Kasumi-1 (cell line): ENCODE measurements at regions not wholly inside any gene's neighbourhood (a gene's known extent, or its start where the extent isn't known, plus 50 kb on each side); places are given as distances from the start of the nearest gene placed in this dataset.
"Not testable (repeated sequence)": the region's sequence is repeated elsewhere in the genome, so short reads cannot be mapped to it uniquely, and the experiment has no call there.

ENCODE experiments used
- DNase-seq, 2 experiments: peaks; one replicate each; lab custom pipeline; 2025; lab: John Stamatoyannopoulos, UW

GRCh38 chr5:98500811-98501210 is 272.7 kb upstream of the RGMB start:
- DNase-seq, result no peak

DNA sequence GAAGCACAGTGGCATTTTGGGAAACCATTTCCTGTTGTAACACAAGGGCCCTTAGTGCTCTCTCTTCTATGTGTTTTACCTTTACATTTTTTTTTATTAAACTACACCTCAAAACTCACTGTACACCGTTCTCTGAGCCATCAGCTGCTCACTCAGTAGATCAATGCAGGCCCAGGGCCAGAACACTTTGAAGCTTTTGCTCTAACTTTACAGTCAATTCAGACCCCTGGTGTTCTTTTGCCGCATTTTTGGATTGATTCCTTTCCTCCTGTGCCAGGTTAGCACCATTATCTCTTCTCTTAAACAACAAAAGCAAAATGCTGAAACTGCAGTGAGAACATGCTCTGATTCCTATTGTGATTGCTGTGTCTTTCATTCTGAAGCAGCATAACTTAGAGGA is 269.8 kb upstream of the RGMB start:
- DNase-seq, result no peak

- no peak for DNase-seq
Observed at GRCh38 chr5:98504505-98504904, 269.0 kb upstream of the RGMB start.

DNA sequence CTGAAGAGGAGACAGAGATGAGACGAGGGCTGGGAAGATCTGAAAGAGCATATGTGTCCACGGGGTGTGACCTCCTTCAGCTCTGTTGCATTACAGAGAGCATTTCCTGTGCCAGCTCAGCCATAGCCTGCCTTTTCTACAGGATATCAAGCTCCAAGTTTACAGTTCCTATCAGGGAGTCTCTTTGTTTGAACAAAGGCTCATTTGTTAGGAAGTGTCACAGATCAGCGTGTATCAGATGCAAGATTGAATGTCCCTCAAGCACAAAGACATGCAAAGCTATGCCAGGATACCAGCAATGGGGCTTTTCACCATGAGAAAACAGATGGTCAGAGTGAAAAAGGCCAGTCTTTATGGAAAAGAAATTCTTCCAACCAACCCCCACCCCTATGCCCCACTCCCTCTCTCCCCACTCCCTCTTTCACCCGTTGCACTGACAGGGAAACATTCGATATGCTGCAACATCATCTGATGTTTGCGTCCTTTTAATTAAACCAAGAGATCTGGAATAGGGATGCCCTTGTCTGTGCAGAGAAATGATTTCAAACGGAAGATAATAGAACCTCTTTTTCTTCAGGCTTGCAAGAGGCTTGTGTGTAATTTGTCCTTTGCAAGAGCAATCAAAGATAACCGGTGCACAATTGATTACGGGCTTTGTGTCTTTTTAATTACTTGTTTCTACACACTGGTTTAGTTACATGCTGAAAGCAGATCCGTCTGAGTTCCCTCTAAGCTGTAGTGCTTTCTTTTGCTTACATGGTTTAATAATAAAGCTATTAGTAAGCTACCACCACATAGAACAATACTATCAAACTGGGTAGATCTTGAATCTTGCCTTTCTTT is 263.1 kb upstream of the RGMB start:
- no peak for DNase-seq

- no peak for DNase-seq
Observed at GRCh38 chr5:98513380-98513779, 260.1 kb upstream of the RGMB start.

DNA sequence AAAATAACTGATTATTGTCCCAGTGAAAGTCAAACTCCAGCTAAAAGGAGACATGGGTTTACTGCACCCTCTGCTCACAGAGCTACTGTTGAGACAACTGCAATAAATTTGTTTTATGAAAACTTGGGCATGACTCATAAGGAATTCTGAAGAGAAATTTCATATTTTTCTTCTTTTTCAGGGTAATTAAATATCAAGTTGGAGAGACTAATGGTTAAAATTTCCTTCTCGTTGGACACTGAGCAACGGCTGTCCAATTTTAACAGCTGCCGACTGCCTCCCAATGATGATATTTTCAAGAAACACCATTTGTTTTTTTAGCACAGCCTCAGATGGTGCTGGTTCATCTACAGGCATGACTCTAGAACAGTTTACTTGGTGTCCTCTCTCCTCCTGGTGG is 259.2 kb upstream of the RGMB start:
- no peak for DNase-seq

DNA sequence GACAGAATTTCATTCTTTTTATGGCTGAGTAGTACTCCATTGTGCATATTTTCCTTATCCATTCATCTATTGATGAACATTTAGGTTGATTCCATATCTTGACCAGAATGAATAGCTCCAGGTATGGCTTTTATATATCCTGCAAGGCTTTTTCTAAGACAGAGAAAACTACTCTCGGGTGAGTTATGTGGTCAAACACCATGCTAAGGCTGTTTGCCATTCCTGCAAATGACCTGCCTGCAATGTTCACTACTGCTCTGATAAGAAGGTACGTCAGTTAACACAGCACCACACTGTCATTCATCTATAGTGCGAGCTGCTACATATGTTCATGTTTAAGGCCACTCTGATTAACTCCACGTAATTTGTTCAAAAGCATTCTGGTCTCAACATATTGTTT is 256.8 kb upstream of the RGMB start:
- DNase-seq, result no peak

GRCh38 chr5:98517560-98518366 is 255.7 kb upstream of the RGMB start:
- DNase-seq, result no peak

DNA sequence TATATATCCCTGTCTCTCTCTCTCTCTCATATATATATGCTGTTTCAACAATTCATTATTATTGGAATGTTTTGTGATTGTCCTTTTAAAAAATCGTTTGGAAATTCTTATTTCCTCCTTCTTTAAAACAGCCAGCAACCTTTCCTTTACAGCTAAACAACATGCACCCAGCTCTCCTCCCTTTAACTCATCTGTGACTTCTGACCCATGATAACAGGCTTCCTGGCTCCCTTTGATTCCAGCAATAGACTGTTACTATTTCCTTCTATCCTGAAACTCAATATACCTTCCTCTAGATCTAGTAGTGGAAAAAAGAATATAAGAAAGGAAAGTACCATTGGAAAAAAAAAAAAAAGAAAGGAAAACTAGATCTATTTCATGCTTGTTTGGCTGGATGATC is 254.7 kb upstream of the RGMB start:
- DNase-seq, result no peak

- peak; percentile 44 to 67 for DNase-seq
Observed at GRCh38 chr5:98519571-98519970, 253.9 kb upstream of the RGMB start.

DNA sequence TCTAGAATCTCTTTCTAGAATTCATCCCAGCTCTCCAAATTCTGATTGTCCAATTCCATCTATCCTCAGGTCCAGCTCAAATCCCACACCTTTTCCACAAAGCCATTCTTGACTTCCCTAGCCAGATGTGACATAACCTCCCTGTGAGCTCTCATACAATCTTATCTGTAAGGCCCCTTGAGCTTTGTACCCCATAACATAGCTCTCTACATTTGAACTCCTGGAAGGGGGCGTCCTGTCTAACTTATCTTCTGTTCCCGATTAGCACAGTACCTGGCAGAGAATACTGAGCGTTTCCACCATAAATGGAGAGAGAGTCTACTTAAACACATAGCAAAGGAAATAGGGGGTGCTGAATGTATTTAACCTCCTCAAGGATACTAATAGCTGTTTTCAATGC is 251.6 kb upstream of the RGMB start:
- no peak for DNase-seq

DNA sequence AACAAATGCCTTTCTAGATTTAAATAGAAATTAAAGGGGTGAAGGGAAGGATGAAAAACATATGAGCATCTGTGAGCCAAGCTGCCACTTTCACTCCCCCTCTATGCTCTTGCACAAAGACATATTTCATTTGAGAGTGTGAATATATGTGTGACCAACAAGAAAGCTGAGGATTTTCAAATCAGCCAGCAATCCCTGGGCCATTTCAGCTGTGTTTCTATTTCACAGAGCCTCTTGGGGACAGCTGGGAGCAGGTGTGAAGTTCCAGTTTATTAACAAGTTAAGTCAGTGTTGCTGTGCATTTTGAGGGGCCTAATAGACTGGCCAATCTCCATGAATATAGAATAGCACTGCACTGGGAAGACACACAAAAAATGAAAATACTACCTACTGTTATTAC is 248.7 kb upstream of the RGMB start:
- no peak for DNase-seq

DNA sequence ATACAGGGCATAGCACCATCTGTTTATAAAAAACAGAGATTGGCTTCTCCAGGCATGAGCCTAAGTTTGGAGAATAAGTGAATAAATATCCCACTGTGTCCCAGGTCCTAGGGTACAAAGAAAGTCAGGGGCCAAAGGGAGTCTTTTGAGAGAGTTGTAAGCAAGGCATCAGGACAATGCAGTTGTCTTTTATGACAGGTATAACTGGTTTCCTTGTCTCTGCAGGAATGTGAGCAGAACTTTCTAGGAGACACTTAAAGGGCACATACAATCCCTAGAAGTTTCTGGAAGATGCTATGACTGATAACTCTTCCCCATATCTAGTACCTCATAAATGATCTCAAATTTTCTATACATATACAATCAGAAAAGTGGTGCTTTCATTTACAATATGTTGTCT is 245.6 kb upstream of the RGMB start:
- DNase-seq, result no peak

DNA sequence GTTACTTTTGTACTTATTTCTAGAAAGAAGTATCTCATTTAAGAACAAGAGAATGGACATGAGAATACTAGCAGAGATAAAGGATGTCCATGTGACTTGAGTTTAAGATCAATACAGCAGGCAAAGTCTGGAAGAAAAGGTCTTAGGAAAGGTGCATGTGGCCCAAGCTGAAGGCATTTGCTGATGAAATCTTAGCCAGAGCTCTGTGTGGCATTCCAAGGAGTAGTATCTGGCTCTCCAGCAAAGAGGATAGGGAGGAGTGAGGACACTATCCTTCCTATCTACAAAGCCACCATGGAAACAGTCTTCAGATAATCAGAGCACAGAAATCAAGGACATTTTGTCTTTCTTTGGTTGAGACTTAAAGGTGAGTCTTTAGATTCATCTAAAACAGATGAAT is 244.1 kb upstream of the RGMB start:
- DNase-seq, result no peak

DNA sequence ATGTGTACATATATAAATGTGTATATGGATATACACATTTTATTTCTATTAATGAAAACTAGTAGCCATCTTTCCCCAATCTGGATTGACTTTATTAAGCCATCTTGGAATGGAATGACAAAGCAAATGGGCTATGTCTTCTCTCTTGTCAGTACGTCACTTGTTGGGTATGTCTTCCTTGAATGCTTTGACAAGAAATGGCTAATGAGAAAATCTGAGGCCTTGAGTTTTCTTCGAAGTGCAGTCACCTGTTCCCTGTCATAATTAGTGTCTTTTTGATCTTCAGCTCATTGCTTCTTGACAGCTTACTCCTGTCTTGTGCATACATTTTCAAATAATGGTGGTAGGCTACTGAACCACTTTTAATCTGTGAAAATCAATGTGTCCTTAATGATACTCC is 243.2 kb upstream of the RGMB start:
- DNase-seq, result no peak

- DNase-seq, result no peak
Observed at GRCh38 chr5:98535901-98536300, 237.6 kb upstream of the RGMB start.

GRCh38 chr5:98540056-98540455 is 233.4 kb upstream of the RGMB start:
- DNase-seq, result no peak

DNA sequence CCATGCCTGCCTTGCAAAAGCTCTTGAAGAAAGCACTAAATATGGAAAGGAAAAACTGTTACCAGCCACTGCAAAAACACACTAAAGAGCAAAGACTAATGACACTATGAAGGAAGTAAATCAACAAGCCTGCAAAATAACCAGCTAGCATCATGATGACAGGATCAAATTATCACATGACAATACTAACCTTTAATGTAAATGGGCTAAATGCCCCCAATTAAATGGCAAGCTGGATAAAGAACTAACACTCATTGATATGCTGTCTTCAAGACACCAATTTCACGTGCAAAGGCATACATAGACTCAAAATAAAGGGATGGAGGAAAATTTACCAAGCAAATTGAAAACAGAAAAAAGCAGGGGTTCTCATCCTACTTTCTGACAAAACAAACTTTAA is 231.8 kb upstream of the RGMB start:
- no peak for DNase-seq

DNA sequence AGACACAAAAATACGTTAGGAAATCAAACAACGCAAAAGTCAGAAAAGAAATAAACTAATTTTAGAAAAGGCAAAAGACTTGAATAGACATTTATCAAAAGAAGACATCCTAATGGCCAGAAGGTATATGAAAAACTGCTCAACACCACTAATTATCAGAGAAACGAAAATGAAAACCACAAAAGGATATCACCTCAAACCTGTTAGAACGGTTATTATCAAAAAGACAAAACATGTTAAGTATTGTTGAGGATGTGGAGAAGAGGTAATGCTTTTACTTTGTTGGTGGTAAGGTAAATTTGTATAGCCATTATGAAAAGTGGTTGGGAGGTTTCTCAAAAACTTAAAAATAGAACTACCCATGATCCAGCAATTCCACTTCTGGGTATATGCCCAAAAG is 230.0 kb upstream of the RGMB start:
- no peak for DNase-seq

DNA sequence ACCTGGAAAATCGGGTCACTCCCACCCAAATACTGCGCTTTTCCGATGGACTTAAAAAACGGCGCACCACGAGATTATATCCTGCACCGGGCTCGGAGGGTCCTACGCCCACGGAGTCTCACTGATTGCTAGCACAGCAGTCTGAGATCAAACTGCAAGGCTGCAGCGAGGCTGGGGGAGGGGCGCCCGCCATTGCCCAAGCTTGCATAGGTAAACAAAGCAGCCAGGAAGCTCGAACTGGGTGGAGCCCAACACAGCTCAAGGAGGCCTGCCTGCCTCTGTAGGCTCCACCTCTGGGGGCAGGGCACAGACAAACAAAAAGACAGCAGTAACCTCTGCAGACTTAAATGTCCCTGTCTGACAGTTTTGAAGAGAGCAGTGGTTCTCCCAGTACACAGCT is 226.5 kb upstream of the RGMB start:
- DNase-seq, result not testable (repeated sequence)

GRCh38 chr5:98556712-98557111 is 216.8 kb upstream of the RGMB start:
- no peak for DNase-seq

GRCh38 chr5:98557916-98558315 is 215.5 kb upstream of the RGMB start:
- DNase-seq, result no peak

- no peak for DNase-seq
Observed at GRCh38 chr5:98563885-98564653, 209.4 kb upstream of the RGMB start.
